K562 (cell line): ENCODE measurements at regions not wholly inside any gene's neighbourhood (a gene's known extent, or its start where the extent isn't known, plus 50 kb on each side); places are given as distances from the start of the nearest gene placed in this dataset.

Experiments
- CEBPG ChIP-seq, 3 experiments: fragments of 200-800 bp in 1 of 3; sonication (Bioruptor generic) in 1 of 3; sonication (generic) in 1 of 3; formaldehyde crosslinking in 1 of 3; IDR thresholded peaks in 2 of 3; conservative IDR thresholded peaks in 1 of 3; 2 replicates each; pipeline versions ENCODE4 v1.6.1 to v1.8.0; 2016 to 2022; ENCODE audit warnings: missing compliant biosample characterization in 2 of 3, missing genetic modification characterization in 2 of 3, mild to moderate bottlenecking in 1 of 3, missing genetic modification reagents in 1 of 3
- EP300 ChIP-seq: IDR thresholded peaks from 2 replicates; pipeline ENCODE4 v1.6.1; 2012; ENCODE audit warnings: low read length, improper control_type of control experiment
- ID3 ChIP-seq, 2 experiments: fragments of 250-450 bp in 1 of 2; fragments of 450-650 bp in 1 of 2; sonication (Bioruptor Pico) in 1 of 2; IDR thresholded peaks; 2 replicates each; pipeline versions ENCODE4 v1.6.1 to v1.8.0; 2016 to 2021; ENCODE audit warnings: mild to moderate bottlenecking in 2 of 2, moderate library complexity in 2 of 2, missing compliant biosample characterization in 1 of 2, missing genetic modification characterization in 1 of 2
- KLF16 ChIP-seq: IDR thresholded peaks from 2 replicates; pipeline ENCODE4 v1.6.1; 2016; ENCODE audit warnings: antibody characterized with exemption
- RFX5 ChIP-seq: IDR thresholded peaks from 2 replicates; pipeline ENCODE4 v1.6.1; 2011; ENCODE audit warnings: low read depth, mild to moderate bottlenecking, improper control_type of control experiment, low read length
- TAF15 ChIP-seq: fragments of 200-400 bp; formaldehyde crosslinking; IDR thresholded peaks from 2 replicates; pipeline ENCODE4 v1.6.1; 2017; ENCODE audit warnings: mild to moderate bottlenecking, low read depth, low read length, moderate library complexity
- ZFP1 ChIP-seq: fragments of 450-650 bp; formaldehyde crosslinking; IDR thresholded peaks from 2 replicates; pipeline ENCODE4 v1.4.0; 2020; ENCODE audit warnings: mild to moderate bottlenecking, mixed read lengths
- TF ChIP-seq, protein P1 (sequence below): fragments of 450-650 bp; formaldehyde crosslinking; IDR thresholded peaks from 2 replicates; pipeline ENCODE4 v1.4.0; 2020; ENCODE audit warnings: mild to moderate bottlenecking, mixed read lengths

DNA sequence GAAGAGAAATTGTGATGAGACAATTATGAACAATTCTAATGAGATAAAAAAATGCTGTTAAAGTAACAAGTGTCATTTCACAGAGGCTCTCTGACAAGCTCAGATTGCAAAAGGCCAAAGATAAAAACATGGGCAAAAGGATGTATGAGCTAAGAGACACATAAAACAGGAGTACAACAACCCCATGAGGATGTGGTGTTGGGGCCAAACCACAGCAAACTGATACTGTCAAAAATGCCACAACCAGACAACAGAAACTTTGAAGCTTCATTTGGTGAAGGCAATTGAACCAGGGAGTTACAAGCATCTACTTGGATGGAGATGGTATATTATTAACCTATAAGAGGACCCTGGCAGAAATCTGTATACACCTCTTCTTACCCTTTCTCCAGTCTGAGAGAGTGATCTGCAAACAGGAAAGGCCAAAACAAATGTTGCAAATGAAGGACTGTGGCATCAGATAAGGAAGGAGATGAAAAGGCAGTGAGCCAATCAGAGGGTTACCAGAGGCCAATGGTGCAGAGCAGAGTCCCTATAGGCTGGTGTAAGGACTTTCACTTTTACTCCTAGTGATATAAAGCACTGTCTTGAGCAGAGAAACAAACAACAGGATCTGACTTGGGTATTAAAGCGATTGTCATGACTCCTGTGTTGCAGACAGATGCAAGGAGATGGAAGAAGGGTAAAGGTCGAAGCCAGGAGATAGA lies 659.0 kb downstream of the NTRK3 start:
- no peak for TF ChIP-seq RFX5
- TF ChIP-seq KLF16, result no peak
- TF ChIP-seq EP300, result no peak
- no peak for TF ChIP-seq CEBPG (CRISPR knock-in tag; IDR thresholded peaks at IDR 0.05)
- no peak; a peak in 1 of 4 replicates for TF ChIP-seq CEBPG (tag; conservative IDR thresholded peaks at IDR 0.05 in 1 of 2, IDR thresholded peaks at IDR 0.05 in 1 of 2)
- TF ChIP-seq ZFP1 (CRISPR knock-in tag), result no peak
- TF ChIP-seq ID3 (CRISPR knock-in tag; IDR thresholded peaks at IDR 0.05), result no peak
- no peak for TF ChIP-seq ID3 (tag; IDR thresholded peaks at IDR 0.05)
- TF ChIP-seq, protein P1, sequence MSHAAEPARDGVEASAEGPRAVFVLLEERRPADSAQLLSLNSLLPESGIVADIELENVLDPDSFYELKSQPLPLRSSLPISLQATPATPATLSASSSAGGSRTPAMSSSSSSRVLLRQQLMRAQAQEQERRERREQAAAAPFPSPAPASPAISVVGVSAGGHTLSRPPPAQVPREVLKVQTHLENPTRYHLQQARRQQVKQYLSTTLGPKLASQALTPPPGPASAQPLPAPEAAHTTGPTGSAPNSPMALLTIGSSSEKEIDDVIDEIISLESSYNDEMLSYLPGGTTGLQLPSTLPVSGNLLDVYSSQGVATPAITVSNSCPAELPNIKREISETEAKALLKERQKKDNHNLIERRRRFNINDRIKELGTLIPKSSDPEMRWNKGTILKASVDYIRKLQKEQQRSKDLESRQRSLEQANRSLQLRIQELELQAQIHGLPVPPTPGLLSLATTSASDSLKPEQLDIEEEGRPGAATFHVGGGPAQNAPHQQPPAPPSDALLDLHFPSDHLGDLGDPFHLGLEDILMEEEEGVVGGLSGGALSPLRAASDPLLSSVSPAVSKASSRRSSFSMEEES (CRISPR knock-in tag), result no peak
- no peak for TF ChIP-seq TAF15
